ENCODE measurements at regions not wholly inside any gene's neighbourhood (a gene's known extent, or its start where the extent isn't known, plus 50 kb on each side); places are given as distances from the start of the nearest gene placed in this dataset.

DNA sequence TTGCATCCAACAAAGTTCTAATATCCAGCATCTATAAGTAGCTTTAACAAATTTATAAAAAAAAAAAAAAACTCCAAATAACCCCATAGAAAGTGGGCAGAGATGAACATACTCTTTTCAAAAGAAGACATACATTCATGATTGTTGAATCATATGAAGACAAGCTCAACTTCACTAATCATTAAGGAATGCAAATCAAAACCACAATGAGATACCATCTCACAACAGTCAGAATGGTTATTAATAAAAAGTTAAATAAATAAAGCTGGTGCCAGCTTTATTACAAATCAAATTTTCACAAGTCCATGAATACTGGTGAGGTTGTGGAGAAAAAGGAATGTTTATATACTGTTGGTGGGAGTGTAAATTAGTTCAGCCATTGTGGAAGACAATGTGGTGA is 592.0 kb downstream of the IQCM start:
- TF ChIP-seq, protein P1, sequence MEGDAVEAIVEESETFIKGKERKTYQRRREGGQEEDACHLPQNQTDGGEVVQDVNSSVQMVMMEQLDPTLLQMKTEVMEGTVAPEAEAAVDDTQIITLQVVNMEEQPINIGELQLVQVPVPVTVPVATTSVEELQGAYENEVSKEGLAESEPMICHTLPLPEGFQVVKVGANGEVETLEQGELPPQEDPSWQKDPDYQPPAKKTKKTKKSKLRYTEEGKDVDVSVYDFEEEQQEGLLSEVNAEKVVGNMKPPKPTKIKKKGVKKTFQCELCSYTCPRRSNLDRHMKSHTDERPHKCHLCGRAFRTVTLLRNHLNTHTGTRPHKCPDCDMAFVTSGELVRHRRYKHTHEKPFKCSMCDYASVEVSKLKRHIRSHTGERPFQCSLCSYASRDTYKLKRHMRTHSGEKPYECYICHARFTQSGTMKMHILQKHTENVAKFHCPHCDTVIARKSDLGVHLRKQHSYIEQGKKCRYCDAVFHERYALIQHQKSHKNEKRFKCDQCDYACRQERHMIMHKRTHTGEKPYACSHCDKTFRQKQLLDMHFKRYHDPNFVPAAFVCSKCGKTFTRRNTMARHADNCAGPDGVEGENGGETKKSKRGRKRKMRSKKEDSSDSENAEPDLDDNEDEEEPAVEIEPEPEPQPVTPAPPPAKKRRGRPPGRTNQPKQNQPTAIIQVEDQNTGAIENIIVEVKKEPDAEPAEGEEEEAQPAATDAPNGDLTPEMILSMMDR (IDR thresholded peaks at IDR 0.05; ENCODE audit: low read depth, low read length) = no peak
- no peak for TF ChIP-seq EZH2phosphoT487 (IDR thresholded peaks at IDR 0.05; ENCODE audit: low read depth)

Measured in OCI-LY3 (cell line).